Natural killer cell (primary cell): ENCODE measurements at regions not wholly inside any gene's neighbourhood (a gene's known extent, or its start where the extent isn't known, plus 50 kb on each side); places are given as distances from the start of the nearest gene placed in this dataset.

ENCODE experiments used
- ATAC-seq, 3 donors: fragments of 150-1000 bp in 2 of 3; fragments of 200-7000 bp in 1 of 3; cut with Tn5 transposase; 1 replicate in 1 of 3; 2 replicates in 2 of 3; pipeline ENCODE4 v1.10.0; 2021; ENCODE audit warnings: mild to moderate bottlenecking in 2 of 3, moderate library complexity in 2 of 3
- DNase-seq, 2 donors: peaks; one replicate each; pipeline versions ENCODE4 v3.0.0 to v3.0.0-alpha.2; 2013 to 2021; ENCODE audit warnings: mixed read lengths in 1 of 2
- H3K27ac ChIP-seq: one replicate; pipeline ENCODE4 v1.5.1; 2013; ENCODE audit warnings: mild to moderate bottlenecking, low read length
- H3K27me3 ChIP-seq: one replicate; pipeline ENCODE4 v1.6.1; 2013; ENCODE audit warnings: low read length; ENCODE audit not compliant: control insufficient read depth, insufficient read depth
- H3K36me3 ChIP-seq: one replicate; pipeline ENCODE4 v1.6.1; 2013; ENCODE audit warnings: low read length; ENCODE audit not compliant: control insufficient read depth, insufficient read depth
- H3K4me1 ChIP-seq: one replicate; pipeline ENCODE4 v1.6.1; 2013; ENCODE audit warnings: low read length; ENCODE audit not compliant: control insufficient read depth, insufficient read depth
- H3K4me3 ChIP-seq: one replicate; pipeline ENCODE4 v1.5.1; 2013; ENCODE audit warnings: low read length
- H3K9me3 ChIP-seq: one replicate; pipeline ENCODE4 v1.6.1; 2013; ENCODE audit warnings: low read length; ENCODE audit not compliant: control insufficient read depth, insufficient read depth
- H3K27ac Mint-ChIP-seq, 2 donors: one replicate each; pipeline ENCODE4 v1.8.0; 2022; ENCODE audit warnings: mild to moderate bottlenecking in 2 of 2, mixed read lengths in 2 of 2, moderate library complexity in 1 of 2
- H3K27me3 Mint-ChIP-seq, 2 donors: one replicate each; pipeline ENCODE4 v1.8.0; 2022; ENCODE audit warnings: low read depth in 2 of 2, mixed read lengths in 2 of 2
- H3K36me3 Mint-ChIP-seq: one replicate; pipeline ENCODE4 v1.8.0; 2022; ENCODE audit warnings: mixed read lengths
- H3K4me1 Mint-ChIP-seq, 2 donors: one replicate each; pipeline ENCODE4 v1.8.0; 2022; ENCODE audit warnings: mixed read lengths in 2 of 2
- H3K4me3 Mint-ChIP-seq: one replicate; pipeline ENCODE4 v1.8.0; 2022; ENCODE audit warnings: mild to moderate bottlenecking, moderate library complexity, mixed read lengths
- H3K9me3 Mint-ChIP-seq, 2 donors: one replicate each; pipeline ENCODE4 v1.8.0; 2022; ENCODE audit warnings: mixed read lengths in 2 of 2
- CTCF ChIP-seq: fragments of 200-600 bp; IDR thresholded peaks from one replicate; pipeline ENCODE4 v1.8.0; 2022; ENCODE audit warnings: antibody characterized with exemption
- WGBS: methylation state at CpG from one replicate; pipeline ENCODE4 v1.1.7; 2013; ENCODE audit warnings: missing lambda C conversion rate; ENCODE audit not compliant: insufficient coverage; 5-methylcytosine and 5-hydroxymethylcytosine counted together
- intact Hi-C: fragments of 100-400 bp; cut with micrococcal nuclease; formaldehyde crosslinking; loops from one replicate; pipeline ENCODE4 v1.14.2; 2022

- 81% methylated on average over 12 of the region's 14 CpGs for WGBS
- Mint-ChIP-seq H3K27me3 (peaks cover 4 to 10% of the 10 kb centered on the region in 2 donors), H3K36me3 (no peaks in the 10 kb centered on the region), H3K4me3 (no peak overlapping the region), H3K9me3 (no peaks in the 10 kb centered on the region), H3K4me1 (peaks cover 0 to 3% of the 10 kb centered on the region in 2 donors), H3K27ac (no peak overlapping the region)
- Histone ChIP-seq H3K27ac (no peak overlapping the region), H3K27me3 (no peaks in the 10 kb centered on the region), H3K36me3 (no peaks in the 10 kb centered on the region), H3K9me3 (no peaks in the 10 kb centered on the region), H3K4me3 (no peak overlapping the region), H3K4me1 (peaks cover 9% of the 10 kb centered on the region)
- TF ChIP-seq CTCF: no peak
- intact Hi-C loops: loop anchor here (1.0 kb wide), 1 partner anchor 137 kb away; no protein-coding TSS in a partner anchor
- no peak for DNase-seq
- ATAC-seq: no peak
These were observed 178.2 kb downstream of the IGLL1 start for GRCh38 chr22:23401910-23402274.

DNA sequence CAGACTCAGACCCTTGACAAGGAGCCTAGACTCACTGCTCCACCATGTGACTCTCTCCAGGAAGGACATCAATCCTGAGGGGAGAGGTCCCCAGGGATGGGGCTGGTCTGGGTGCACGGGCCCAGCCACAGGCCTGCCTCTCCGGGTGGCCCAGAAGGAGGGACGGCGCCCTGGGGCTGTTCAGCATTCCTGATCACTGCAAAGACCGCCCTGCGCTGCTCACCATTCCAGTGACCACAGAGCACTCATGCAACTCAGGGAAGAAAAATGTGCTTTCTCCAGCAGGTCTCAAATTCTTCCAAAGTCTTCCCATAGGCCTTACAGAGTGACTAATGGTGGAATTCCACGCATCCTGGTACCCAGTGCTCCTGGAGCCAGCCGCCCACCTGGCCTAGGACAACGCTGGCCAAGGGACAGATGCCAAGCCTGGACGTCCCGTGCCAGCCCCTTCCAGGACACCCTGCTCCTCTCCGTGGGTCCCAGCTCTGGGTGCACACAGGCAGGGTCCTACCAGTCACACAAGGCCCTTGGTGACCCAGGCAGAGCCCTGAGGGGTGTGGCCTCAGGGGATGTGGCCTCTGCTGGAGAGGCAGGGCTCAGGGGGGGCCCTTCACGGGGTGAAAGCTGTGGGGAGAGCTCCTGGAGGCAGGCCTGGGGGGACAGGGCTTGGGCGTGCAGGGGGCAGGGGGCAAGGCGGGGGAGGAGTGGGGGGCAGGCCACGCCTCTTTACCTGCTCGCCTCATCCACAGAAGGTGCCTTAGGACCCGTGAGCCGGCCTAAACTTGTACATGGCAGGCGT is 178.8 kb downstream of the IGLL1 start:
- Mint-ChIP-seq H3K4me1 (peaks cover 0 to 9% of the 10 kb centered on the region in 2 donors), H3K4me3 (no peak overlapping the region), H3K27me3 (peaks cover 4 to 8% of the 10 kb centered on the region in 2 donors), H3K27ac (no peak overlapping the region), H3K36me3 (no peaks in the 10 kb centered on the region), H3K9me3 (no peaks in the 10 kb centered on the region)
- H3K9me3 ChIP-seq: no peaks in the 10 kb centered on the region
- 95% methylated on average over 20 of the region's 20 CpGs for WGBS
- no peak overlapping the region for H3K4me3 ChIP-seq
- no peak for TF ChIP-seq CTCF
- H3K36me3 ChIP-seq: no peaks in the 10 kb centered on the region
- H3K4me1 ChIP-seq: peaks cover 11% of the 10 kb centered on the region
- DNase-seq (no peak), ATAC-seq (no peak)
- H3K27ac ChIP-seq: no peak overlapping the region
- no peaks in the 10 kb centered on the region for H3K27me3 ChIP-seq
- intact Hi-C loops: no loop called here

DNA sequence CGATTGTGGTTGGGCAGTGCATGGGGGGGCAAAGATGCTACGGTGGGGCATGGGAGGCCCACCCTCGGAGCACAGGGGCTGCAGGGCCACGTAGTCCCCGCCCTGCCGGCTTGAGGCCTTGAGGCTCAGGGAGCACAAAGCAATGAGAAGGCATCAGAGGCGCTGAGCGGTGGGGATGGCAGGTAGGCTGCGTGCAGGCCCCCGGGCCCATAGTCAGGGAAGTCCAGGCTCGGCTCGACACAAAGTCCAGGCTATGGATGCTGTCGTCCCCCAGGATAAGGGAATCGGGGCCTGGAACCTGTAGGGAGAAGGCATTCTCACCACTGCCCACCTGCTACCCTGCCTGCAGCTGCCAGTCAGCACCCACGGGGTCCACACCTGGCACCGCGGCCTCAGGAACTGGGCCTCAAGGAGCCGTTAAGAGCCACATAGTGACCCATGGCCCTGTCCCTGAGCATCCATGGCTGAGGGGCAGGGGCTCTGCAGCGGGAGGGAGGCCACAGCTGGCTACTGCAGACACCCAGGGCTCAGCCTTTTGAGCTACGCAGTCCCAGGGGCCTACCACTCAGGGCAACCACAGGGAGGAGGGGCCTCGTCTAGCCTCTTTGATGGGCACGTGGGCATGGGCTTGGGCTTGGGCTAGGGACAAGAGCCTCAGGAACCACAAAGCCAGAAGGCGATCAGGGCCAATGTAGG is 179.7 kb downstream of the IGLL1 start:
- H3K4me3 Mint-ChIP-seq: no peak overlapping the region
- H3K27me3 Mint-ChIP-seq: peaks cover 0 to 4% of the 10 kb centered on the region in 2 donors
- no peak overlapping the region for H3K27ac Mint-ChIP-seq
- H3K36me3 Mint-ChIP-seq: no peaks in the 10 kb centered on the region
- no peak overlapping the region for H3K27ac ChIP-seq
- H3K9me3 ChIP-seq: no peaks in the 10 kb centered on the region
- ATAC-seq (no peak), DNase-seq (no peak)
- no peaks in the 10 kb centered on the region for H3K9me3 Mint-ChIP-seq
- no peaks in the 10 kb centered on the region for H3K27me3 ChIP-seq
- H3K4me1 Mint-ChIP-seq: peaks cover 0 to 10% of the 10 kb centered on the region in 2 donors
- H3K4me3 ChIP-seq: no peak overlapping the region
- intact Hi-C loops: no loop called here
- TF ChIP-seq CTCF: no peak
- H3K4me1 ChIP-seq: peaks cover 17% of the 10 kb centered on the region
- 69% methylated on average over 23 of the region's 23 CpGs for WGBS
- no peaks in the 10 kb centered on the region for H3K36me3 ChIP-seq
